ENCODE measurements at regions not wholly inside any gene's neighbourhood (a gene's known extent, or its start where the extent isn't known, plus 50 kb on each side); places are given as distances from the start of the nearest gene placed in this dataset.
A peak's percentile ranks its signal among the peaks of the same experiment; 100 is the strongest.

DNA sequence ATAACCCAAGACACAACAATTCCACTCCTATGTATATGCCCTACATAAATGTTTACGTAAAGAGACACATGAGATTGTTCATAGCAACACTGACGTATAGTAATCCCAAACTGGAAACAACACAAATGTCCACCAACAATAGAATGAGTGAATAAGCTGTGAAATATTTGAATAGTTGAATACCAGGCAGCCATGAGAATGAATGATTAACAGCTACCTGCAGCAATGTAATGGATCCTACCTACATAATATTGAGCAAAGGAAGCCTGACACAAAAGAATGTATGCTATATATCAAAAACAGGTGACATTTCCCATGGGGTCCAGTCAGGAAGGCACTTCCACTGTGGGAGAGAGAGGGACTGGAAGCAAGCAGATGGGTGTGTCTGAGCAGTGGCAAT is 92.8 kb upstream of the LINC01488 start:
- Histone ChIP-seq H3K4me1 (ENCODE audit: control insufficient read depth in 1 of 2, insufficient read depth in 2 of 2, low read depth in 1 of 2, low read length in 1 of 2) (peaks cover 0 to 4% of the 10 kb centered on the region in 2 experiments; a peak in 1 of 4 replicates), H3K79me2 (ENCODE audit: insufficient read depth) (no peaks in the 10 kb centered on the region), H4K20me1 (ENCODE audit: insufficient read depth) (no peaks in the 10 kb centered on the region), H3K27me3 (ENCODE audit: insufficient read depth) (no peaks in the 10 kb centered on the region), H3K36me3 (replicated peaks in 1 of 2; ENCODE audit: control insufficient read depth in 1 of 2, insufficient read depth in 2 of 2, low read length in 1 of 2) (no peaks in the 10 kb centered on the region), H3F3A (replicated peaks; ENCODE audit: insufficient read depth) (no peaks in the 10 kb centered on the region), H3K27ac (ENCODE audit: low read depth in 2 of 2, low read length in 1 of 2) (no peak overlapping the region), H2AFZ (ENCODE audit: low read depth) (no peak overlapping the region), H3K9me2 (no peaks in the 10 kb centered on the region), H3K4me3 (ENCODE audit: low read depth in 2 of 2, low read length in 1 of 2) (no peak overlapping the region), H3K9me3 (no peaks in the 10 kb centered on the region), H3K9ac (no peak overlapping the region), H3K4me2 (no peak overlapping the region)
- ChIA-PET POLR2A (no interaction called here), CTCF (interaction anchor here (1.2 kb wide), 1 partner anchor 254 kb away, joined by 4 read pairs; no protein-coding TSS in a partner anchor)
- WGBS (ENCODE audit: low lambda C conversion rate): 50% methylated on average over 2 of the region's 2 CpGs
- DNase-seq: no peak
- TF ChIP-seq GABPA (IDR thresholded peaks at IDR 0.05; ENCODE audit: low read depth) (no peak), JUND (IDR thresholded peaks at IDR 0.05) (no peak), MXI1 (IDR thresholded peaks at IDR 0.05; ENCODE audit: low read depth, low read length) (no peak), POLR2AphosphoS5 (IDR thresholded peaks at IDR 0.05; ENCODE audit: low read depth, low read length) (no peak)

DNA sequence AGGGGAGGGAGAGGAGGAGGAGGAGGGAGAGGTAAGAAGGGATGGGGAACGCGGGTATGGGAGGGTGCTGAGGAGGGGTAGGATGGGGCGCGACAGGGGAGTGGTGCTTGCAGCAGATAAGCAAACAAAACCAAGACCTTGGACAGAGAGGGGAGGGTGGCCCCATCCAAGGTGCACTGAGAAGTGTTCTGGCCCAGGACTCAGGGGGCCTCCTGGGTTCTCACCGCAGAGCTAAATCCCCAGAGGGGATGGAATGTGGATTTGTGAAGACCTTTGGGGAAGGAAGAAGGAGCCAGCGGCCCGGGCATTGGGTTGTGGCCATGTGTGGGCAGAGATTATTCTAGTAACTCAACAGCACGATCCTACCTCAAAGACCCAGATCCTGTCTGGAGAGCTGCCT is 90.9 kb upstream of the LINC01488 start:
- Histone ChIP-seq H3K79me2 (ENCODE audit: insufficient read depth) (no peaks in the 10 kb centered on the region), H3K4me2 (no peak overlapping the region), H3K9ac (no peak overlapping the region), H3K9me3 (no peaks in the 10 kb centered on the region), H3K9me2 (no peaks in the 10 kb centered on the region), H3K27ac (ENCODE audit: low read depth in 2 of 2, low read length in 1 of 2) (no peak overlapping the region), H3K36me3 (replicated peaks in 1 of 2; ENCODE audit: control insufficient read depth in 1 of 2, insufficient read depth in 2 of 2, low read length in 1 of 2) (no peaks in the 10 kb centered on the region), H3F3A (replicated peaks; ENCODE audit: insufficient read depth) (no peaks in the 10 kb centered on the region), H3K27me3 (ENCODE audit: insufficient read depth) (no peaks in the 10 kb centered on the region), H3K4me3 (ENCODE audit: low read depth in 2 of 2, low read length in 1 of 2) (no peak overlapping the region), H3K4me1 (ENCODE audit: control insufficient read depth in 1 of 2, insufficient read depth in 2 of 2, low read depth in 1 of 2, low read length in 1 of 2) (peaks cover 0 to 9% of the 10 kb centered on the region in 2 experiments; a peak in 2 of 4 replicates), H2AFZ (ENCODE audit: low read depth) (no peak overlapping the region), H4K20me1 (ENCODE audit: insufficient read depth) (no peaks in the 10 kb centered on the region)
- ChIA-PET CTCF (no interaction called here), POLR2A (no interaction called here)
- TF ChIP-seq EZH2phosphoT487 (IDR thresholded peaks at IDR 0.05; ENCODE audit: borderline replicate concordance, low read depth) (no peak), MEF2A (IDR thresholded peaks at IDR 0.05; ENCODE audit: borderline replicate concordance, low read depth) (no peak), RCOR1 (IDR thresholded peaks at IDR 0.05; ENCODE audit: low read length) (no peak), JUND (IDR thresholded peaks at IDR 0.05) (no peak), RFX5 (IDR thresholded peaks at IDR 0.05; ENCODE audit: low read length) (no peak), TAF1 (IDR thresholded peaks at IDR 0.05; ENCODE audit: borderline replicate concordance, low read depth, low read length) (no peak)
- TF ChIP-seq, protein P1, sequence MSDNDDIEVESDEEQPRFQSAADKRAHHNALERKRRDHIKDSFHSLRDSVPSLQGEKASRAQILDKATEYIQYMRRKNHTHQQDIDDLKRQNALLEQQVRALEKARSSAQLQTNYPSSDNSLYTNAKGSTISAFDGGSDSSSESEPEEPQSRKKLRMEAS (IDR thresholded peaks at IDR 0.05; ENCODE audit: low read depth): no peak
- peak; percentile 22 for DNase-seq
- WGBS (ENCODE audit: low lambda C conversion rate): 80% methylated on average over 8 of the region's 8 CpGs

DNA sequence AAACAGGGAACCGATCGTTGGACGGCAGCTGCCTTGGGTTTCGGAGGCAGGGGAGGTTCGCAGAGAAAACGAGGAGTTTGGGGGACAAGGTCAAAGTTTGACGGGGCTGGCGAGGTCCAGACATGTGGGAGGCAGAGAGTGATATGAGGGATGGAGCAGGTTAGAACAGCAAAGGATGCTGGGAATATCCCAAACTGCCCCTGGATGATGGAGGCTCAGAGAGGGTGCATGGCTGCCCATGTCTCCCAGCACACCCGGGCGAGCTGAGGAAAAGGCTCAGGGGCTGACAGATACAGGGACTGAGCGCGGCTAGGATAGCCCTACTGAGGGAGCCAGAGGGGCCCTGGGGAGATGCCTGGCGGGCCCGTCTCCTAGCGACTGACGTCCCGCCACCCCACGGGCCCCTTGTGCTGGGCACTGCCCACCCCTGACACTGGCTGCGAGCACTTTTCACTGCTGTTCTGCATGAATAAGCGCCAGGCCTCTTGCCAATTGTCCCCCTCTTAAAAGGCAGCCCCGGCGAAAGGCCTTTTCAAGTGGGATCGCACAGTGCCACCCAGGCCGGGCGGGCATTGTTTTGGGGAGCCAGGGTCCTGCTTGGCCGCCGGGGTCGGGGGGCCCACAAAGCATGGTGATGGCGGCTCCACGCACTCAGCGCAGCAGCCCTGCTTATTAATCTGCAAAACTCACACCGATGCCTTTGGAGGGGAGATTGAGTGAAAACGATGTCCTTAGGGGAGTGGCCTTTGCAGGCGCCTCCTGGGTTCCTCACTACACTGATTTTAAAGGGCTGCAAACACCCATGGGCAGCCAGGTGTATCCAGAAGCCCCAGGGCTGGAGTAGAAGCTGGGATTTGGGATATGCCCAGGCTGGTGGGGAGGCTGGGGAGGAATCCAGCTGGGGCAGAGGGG is 90.0 kb upstream of the LINC01488 start:
- H3K9ac ChIP-seq: no peak overlapping the region
- DNase-seq: no peak
- ChIA-PET POLR2A (no interaction called here), CTCF (no interaction called here)
- 89% methylated on average over 29 of the region's 34 CpGs for WGBS (ENCODE audit: low lambda C conversion rate)
- H3F3A ChIP-seq (replicated peaks; ENCODE audit: insufficient read depth): no peaks in the 10 kb centered on the region
- H4K20me1 ChIP-seq (ENCODE audit: insufficient read depth): no peaks in the 10 kb centered on the region
- TF ChIP-seq SIN3A (IDR thresholded peaks at IDR 0.05; ENCODE audit: borderline replicate concordance, low read depth, low read length): no peak
- TF ChIP-seq MEF2A (IDR thresholded peaks at IDR 0.05; ENCODE audit: borderline replicate concordance, low read depth): no peak
- TF ChIP-seq GABPA (IDR thresholded peaks at IDR 0.05; ENCODE audit: low read depth): no peak
- peaks cover 0 to 9% of the 10 kb centered on the region in 2 experiments; a peak in 2 of 4 replicates for H3K4me1 ChIP-seq (ENCODE audit: control insufficient read depth in 1 of 2, insufficient read depth in 2 of 2, low read depth in 1 of 2, low read length in 1 of 2)
- no peak overlapping the region for H3K4me2 ChIP-seq
- no peaks in the 10 kb centered on the region for H3K9me2 ChIP-seq
- no peaks in the 10 kb centered on the region for H3K79me2 ChIP-seq (ENCODE audit: insufficient read depth)
- no peak overlapping the region for H3K4me3 ChIP-seq (ENCODE audit: low read depth in 2 of 2, low read length in 1 of 2)
- no peaks in the 10 kb centered on the region for H3K36me3 ChIP-seq (replicated peaks in 1 of 2; ENCODE audit: control insufficient read depth in 1 of 2, insufficient read depth in 2 of 2, low read length in 1 of 2)
- no peak overlapping the region for H3K27ac ChIP-seq (ENCODE audit: low read depth in 2 of 2, low read length in 1 of 2)
- no peak overlapping the region for H2AFZ ChIP-seq (ENCODE audit: low read depth)
- no peaks in the 10 kb centered on the region for H3K9me3 ChIP-seq
- no peaks in the 10 kb centered on the region for H3K27me3 ChIP-seq (ENCODE audit: insufficient read depth)
